ENCODE measurements at regions not wholly inside any gene's neighbourhood (a gene's known extent, or its start where the extent isn't known, plus 50 kb on each side); places are given as distances from the start of the nearest gene placed in this dataset.

DNA sequence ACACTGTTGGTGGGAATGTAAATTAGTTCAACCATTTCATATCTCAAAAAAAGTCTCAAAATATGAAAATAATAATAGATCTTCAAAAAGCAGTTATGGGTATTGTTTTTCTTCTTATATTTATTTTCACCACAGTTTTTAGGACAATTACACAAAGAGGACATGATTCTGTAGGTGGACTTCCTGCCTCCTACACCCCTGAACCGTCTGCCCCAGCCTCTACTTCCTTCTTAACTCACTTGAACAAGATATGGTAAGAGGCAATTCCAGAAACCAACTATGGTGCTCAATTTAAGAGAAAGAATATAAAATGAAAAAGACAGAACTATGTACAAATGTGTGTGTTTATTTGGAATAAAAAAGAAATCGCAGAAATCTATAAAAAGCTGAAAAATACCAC lies 74.1 kb upstream of the MON1B start:
- Histone ChIP-seq H2AFZ (ENCODE audit: low read depth) (no peak overlapping the region), H3K36me3 (ENCODE audit: insufficient read depth) (no peaks in the 10 kb centered on the region), H3K9ac (no peak overlapping the region), H3K27me3 (ENCODE audit: insufficient read depth, low read depth) (no peaks in the 10 kb centered on the region), H3K4me2 (no peak overlapping the region), H3K4me3 (IDR thresholded peaks at IDR 0.05; ENCODE audit: insufficient read depth, low read depth, low read length) (no peak overlapping the region), H3K4me1 (ENCODE audit: low read depth, poor library complexity, severe bottlenecking) (no peaks in the 10 kb centered on the region), H3K79me2 (ENCODE audit: insufficient read depth, low read depth) (no peaks in the 10 kb centered on the region), H4K20me1 (ENCODE audit: insufficient read depth) (no peaks in the 10 kb centered on the region), H3K27ac (no peak overlapping the region)
- TF ChIP-seq, protein P1, sequence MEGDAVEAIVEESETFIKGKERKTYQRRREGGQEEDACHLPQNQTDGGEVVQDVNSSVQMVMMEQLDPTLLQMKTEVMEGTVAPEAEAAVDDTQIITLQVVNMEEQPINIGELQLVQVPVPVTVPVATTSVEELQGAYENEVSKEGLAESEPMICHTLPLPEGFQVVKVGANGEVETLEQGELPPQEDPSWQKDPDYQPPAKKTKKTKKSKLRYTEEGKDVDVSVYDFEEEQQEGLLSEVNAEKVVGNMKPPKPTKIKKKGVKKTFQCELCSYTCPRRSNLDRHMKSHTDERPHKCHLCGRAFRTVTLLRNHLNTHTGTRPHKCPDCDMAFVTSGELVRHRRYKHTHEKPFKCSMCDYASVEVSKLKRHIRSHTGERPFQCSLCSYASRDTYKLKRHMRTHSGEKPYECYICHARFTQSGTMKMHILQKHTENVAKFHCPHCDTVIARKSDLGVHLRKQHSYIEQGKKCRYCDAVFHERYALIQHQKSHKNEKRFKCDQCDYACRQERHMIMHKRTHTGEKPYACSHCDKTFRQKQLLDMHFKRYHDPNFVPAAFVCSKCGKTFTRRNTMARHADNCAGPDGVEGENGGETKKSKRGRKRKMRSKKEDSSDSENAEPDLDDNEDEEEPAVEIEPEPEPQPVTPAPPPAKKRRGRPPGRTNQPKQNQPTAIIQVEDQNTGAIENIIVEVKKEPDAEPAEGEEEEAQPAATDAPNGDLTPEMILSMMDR (conservative IDR thresholded peaks at IDR 0.05; ENCODE audit: low read depth, low read length), result no peak

DNA sequence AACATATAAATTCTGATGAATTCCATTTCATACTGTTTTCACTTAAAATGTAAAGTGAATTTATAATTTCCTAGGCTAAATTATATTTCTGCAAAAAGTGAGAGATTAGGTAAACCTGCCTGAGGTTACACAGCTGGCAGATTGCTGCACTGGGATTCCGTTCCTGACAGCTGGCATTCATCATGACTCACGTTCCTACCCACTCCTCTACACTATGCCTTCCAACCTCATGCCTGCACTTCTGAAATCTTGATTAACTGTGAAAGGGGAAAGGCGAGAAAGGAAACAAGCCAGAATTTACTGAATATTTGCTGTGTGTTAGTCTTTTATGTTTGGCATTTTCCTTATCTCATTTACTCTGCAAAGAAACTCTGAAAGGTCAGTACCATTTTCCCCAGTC lies 73.3 kb upstream of the MON1B start:
- no peaks in the 10 kb centered on the region for H3K36me3 ChIP-seq (ENCODE audit: insufficient read depth)
- H4K20me1 ChIP-seq (ENCODE audit: insufficient read depth), result no peaks in the 10 kb centered on the region
- no peak overlapping the region for H3K27ac ChIP-seq
- no peak overlapping the region for H2AFZ ChIP-seq (ENCODE audit: low read depth)
- H3K4me3 ChIP-seq (IDR thresholded peaks at IDR 0.05; ENCODE audit: insufficient read depth, low read depth, low read length), result no peak overlapping the region
- no peaks in the 10 kb centered on the region for H3K79me2 ChIP-seq (ENCODE audit: insufficient read depth, low read depth)
- H3K4me2 ChIP-seq, result no peak overlapping the region
- TF ChIP-seq, protein P1 (conservative IDR thresholded peaks at IDR 0.05; ENCODE audit: low read depth, low read length), result no peak
- H3K9ac ChIP-seq, result no peak overlapping the region
- H3K27me3 ChIP-seq (ENCODE audit: insufficient read depth, low read depth), result no peaks in the 10 kb centered on the region
- H3K4me1 ChIP-seq (ENCODE audit: low read depth, poor library complexity, severe bottlenecking), result no peaks in the 10 kb centered on the region

DNA sequence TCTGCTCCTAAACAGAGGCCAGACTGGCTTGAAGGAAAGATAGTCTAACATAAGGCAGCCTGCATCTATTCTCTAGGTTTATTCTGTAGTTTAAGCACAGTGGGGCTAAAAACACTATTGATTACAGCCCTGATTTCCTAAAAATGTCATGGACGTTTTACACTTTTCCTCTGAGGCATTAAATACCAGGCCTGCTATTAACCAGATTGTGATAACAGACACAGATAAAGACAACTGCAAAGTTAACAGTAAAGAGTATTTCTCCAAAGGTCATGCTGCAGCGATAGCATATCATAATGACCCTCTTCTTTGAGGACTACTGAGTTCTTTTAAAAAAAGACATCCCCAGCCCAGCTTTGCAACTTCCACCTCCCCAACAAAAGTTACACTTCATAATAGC lies 59.6 kb upstream of the MON1B start:
- Histone ChIP-seq H3K4me1 (ENCODE audit: low read depth, poor library complexity, severe bottlenecking) (no peaks in the 10 kb centered on the region), H3K27me3 (ENCODE audit: insufficient read depth, low read depth) (no peaks in the 10 kb centered on the region), H3K79me2 (ENCODE audit: insufficient read depth, low read depth) (no peaks in the 10 kb centered on the region), H4K20me1 (ENCODE audit: insufficient read depth) (no peaks in the 10 kb centered on the region), H2AFZ (ENCODE audit: low read depth) (no peak overlapping the region), H3K36me3 (ENCODE audit: insufficient read depth) (no peaks in the 10 kb centered on the region), H3K9ac (no peak overlapping the region), H3K4me3 (IDR thresholded peaks at IDR 0.05; ENCODE audit: insufficient read depth, low read depth, low read length) (no peak overlapping the region), H3K27ac (no peak overlapping the region), H3K4me2 (no peak overlapping the region)
- TF ChIP-seq, protein P1 (conservative IDR thresholded peaks at IDR 0.05; ENCODE audit: low read depth, low read length), result no peak

DNA sequence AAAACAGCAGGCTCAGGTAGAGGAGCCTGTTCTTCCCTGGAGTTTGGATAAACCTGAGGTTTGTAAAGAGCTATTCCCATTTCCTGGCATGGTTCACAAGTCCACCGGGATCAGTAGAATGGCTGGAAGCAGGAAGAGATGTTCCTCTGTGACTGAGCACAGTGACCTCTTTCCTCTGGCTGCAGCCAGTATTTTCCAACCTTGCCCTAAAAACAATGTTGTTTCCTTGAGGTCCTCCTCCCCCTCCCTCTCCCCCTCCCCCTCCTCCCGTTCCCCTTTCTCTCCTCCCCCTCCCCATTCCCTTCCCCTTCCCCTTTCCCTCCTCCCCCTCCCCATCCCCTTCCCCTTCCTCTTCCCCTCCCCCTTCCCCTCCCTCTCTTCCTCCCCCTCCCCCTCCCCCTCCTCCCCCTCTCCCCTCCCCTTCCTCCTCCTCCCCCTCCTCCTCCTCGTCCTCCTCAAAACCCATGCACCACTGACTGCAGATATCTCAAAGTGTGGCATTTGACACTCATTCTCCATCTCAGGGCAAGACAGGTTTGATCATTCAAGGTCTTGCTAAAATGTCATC lies 58.9 kb upstream of the MON1B start:
- no peak overlapping the region for H3K9ac ChIP-seq
- no peaks in the 10 kb centered on the region for H3K4me1 ChIP-seq (ENCODE audit: low read depth, poor library complexity, severe bottlenecking)
- H3K4me2 ChIP-seq, result no peak overlapping the region
- H3K79me2 ChIP-seq (ENCODE audit: insufficient read depth, low read depth), result no peaks in the 10 kb centered on the region
- TF ChIP-seq, protein P1 (conservative IDR thresholded peaks at IDR 0.05; ENCODE audit: low read depth, low read length), result no peak
- no peaks in the 10 kb centered on the region for H3K36me3 ChIP-seq (ENCODE audit: insufficient read depth)
- H2AFZ ChIP-seq (ENCODE audit: low read depth), result no peak overlapping the region
- H3K4me3 ChIP-seq (IDR thresholded peaks at IDR 0.05; ENCODE audit: insufficient read depth, low read depth, low read length), result no peak overlapping the region
- no peak overlapping the region for H3K27ac ChIP-seq
- no peaks in the 10 kb centered on the region for H3K27me3 ChIP-seq (ENCODE audit: insufficient read depth, low read depth)
- H4K20me1 ChIP-seq (ENCODE audit: insufficient read depth), result no peaks in the 10 kb centered on the region

All from KMS-11 (cell line).